ENCODE measurements at regions not wholly inside any gene's neighbourhood (a gene's known extent, or its start where the extent isn't known, plus 50 kb on each side); places are given as distances from the start of the nearest gene placed in this dataset.

Small RNA genes lying in the stretch of these regions (small RNA-seq; reads per million reads assigned to genes)
- gene RF00440 = 0 reads per million in 4 donors
